Ovary (tissue), 3 donors: ENCODE measurements at regions not wholly inside any gene's neighbourhood (a gene's known extent, or its start where the extent isn't known, plus 50 kb on each side); places are given as distances from the start of the nearest gene placed in this dataset.

Experiments
- EP300 ChIP-seq: sonication (generic); formaldehyde crosslinking; IDR thresholded peaks from one replicate; pipeline ENCODE4 v1.6.1; 2017; ENCODE audit warnings: antibody characterized with exemption
- POLR2A ChIP-seq: fragments of 450-650 bp; IDR thresholded peaks from one replicate; pipeline ENCODE4 v1.6.1; 2017; ENCODE audit warnings: antibody characterized with exemption, mild to moderate bottlenecking, moderate library complexity
- TF ChIP-seq, protein P1 (sequence below), 3 donors: fragments of 450-650 bp in 2 of 3; fragments of 200-600 bp in 1 of 3; IDR thresholded peaks; one replicate each; pipeline versions ENCODE4 v1.5.1 to v1.8.0; 2016 to 2022; ENCODE audit warnings: antibody characterized with exemption in 3 of 3, mild to moderate bottlenecking in 1 of 3
- donor health status: DM: no; HTN: no; CAD: no.

DNA sequence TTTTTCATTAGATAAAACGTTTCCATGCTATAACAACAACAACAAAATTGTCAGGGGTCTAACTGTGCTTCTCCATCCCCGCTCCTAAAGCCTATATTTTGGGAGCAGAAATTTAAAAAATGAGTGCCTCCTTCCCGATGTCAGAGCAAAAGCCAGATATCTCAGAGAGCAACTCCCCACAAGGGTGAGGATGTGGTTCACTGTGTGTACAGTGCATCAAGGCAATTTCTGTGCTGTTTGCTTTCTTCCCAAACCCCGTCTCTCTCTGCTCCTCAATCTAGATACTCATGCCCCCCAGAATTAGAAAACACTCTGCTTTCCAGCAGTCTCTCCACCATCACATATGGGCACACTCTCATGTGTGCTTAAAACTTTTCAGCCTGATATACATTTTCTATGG lies 76.7 kb upstream of the MBNL1 start:
- TF ChIP-seq, protein P1, sequence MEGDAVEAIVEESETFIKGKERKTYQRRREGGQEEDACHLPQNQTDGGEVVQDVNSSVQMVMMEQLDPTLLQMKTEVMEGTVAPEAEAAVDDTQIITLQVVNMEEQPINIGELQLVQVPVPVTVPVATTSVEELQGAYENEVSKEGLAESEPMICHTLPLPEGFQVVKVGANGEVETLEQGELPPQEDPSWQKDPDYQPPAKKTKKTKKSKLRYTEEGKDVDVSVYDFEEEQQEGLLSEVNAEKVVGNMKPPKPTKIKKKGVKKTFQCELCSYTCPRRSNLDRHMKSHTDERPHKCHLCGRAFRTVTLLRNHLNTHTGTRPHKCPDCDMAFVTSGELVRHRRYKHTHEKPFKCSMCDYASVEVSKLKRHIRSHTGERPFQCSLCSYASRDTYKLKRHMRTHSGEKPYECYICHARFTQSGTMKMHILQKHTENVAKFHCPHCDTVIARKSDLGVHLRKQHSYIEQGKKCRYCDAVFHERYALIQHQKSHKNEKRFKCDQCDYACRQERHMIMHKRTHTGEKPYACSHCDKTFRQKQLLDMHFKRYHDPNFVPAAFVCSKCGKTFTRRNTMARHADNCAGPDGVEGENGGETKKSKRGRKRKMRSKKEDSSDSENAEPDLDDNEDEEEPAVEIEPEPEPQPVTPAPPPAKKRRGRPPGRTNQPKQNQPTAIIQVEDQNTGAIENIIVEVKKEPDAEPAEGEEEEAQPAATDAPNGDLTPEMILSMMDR (IDR thresholded peaks at IDR 0.05), result no peak
- no peak for TF ChIP-seq POLR2A
- TF ChIP-seq EP300, result no peak
